ENCODE measurements at regions not wholly inside any gene's neighbourhood (a gene's known extent, or its start where the extent isn't known, plus 50 kb on each side); places are given as distances from the start of the nearest gene placed in this dataset.

DNA sequence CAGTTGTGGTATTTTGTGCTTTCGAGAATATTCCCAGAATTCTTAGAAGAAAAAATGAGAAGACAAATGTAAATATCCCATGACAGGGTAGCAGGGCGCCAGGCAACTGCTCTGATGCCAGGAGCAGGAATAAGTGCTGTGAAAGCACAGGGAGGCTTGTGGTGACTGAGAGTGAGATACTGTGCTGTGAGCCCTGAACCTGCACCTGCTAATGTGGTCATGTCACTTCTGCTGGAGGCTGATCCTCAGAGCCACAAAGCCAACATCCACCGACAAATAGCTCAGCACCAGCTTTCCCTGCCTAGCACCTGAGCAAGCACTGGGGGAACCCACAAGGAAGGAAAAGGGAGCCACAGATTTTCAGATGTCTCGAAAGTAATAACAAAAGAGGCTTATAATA, 368.6 kb upstream of the CDH4 start:
- FAIRE-seq = no peak

DNA sequence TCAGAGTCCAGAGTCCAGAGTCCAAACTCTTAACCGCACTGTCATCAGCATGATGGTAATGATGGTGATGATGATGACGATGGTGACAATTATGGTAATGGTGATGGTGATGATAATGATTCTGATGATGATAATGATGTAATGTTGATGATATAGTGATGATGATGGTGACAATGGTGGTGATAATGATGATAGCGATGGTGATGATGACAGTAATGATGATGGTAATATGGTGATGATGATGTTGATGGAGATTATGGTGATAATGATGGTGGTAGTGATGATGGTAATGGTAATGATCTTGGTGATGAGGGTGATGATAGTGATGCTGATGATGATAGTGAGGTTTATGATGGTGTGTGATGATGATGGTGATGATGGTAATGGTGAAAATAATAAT, 367.8 kb upstream of the CDH4 start:
- FAIRE-seq = no peak

DNA sequence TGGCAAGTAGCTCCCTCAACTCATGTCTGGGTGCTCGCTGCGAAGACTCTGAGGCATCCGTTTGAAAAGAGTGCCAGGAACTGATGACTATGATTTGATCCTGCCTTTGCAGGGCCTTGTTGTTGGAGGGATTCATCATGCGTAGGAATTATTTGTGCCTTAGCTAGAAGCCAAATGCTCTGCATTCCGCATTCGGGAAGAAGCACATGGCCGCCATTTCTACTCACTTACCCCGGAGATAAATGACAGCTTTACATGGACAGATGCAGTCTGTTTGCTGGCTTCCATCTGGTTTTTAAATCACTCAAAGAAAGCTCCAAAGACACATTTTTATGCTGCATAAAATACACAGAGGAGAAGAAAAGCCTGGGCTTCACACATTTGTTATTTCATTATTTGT, 363.3 kb upstream of the CDH4 start:
- no peak for FAIRE-seq

DNA sequence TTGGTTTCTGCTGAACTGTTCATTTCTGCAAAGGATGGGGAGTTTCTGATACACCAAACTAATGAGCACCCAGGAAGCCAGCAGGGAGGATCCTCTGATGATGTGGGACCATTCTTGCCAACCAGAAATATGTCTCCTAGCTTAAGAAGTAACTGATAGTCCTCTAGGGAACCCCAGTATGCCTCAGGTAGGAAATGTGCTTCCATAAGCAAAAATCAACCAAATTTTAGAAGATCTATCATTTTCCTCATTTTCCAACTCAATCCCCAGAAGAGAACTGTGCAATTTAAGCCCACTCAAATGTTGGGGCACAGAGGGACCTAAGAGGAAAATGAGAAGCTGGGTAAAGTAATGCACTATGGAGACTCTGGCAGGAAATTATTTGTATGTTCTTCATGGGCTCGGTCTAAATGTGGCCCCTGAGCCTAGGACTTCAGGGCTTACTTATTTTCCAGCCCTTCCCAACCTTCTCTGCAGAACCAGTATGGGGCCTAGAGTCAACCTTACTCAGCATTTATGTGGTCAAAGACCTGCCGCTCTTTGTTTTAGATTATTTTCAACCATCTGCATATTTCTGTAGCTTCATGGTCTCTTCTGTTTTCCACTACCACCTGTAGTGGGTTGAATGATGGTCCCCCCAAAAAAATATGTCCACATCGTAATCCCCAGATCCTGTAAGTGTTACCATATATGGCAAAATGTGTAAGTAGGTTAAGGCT, 359.8 kb upstream of the CDH4 start:
- FAIRE-seq = no peak

DNA sequence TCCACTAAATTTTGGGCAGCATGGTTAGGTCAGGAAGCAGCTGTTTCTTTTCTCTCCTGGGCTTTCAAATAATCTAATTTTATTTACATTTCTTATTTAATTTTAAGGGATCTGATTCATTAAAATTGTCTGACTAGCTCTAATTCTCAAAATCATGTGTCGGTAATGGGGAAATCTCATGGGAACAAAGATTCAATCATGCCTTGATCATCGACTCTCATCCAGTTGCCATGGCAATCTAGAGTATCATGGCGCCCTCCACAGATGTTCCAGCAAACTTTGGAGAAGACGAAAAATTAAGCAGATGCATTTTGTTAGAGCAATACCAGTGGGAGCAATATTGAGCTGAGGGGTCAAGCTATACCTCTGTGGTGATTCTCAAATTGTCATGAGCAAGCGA, 358.0 kb upstream of the CDH4 start:
- FAIRE-seq = no peak

DNA sequence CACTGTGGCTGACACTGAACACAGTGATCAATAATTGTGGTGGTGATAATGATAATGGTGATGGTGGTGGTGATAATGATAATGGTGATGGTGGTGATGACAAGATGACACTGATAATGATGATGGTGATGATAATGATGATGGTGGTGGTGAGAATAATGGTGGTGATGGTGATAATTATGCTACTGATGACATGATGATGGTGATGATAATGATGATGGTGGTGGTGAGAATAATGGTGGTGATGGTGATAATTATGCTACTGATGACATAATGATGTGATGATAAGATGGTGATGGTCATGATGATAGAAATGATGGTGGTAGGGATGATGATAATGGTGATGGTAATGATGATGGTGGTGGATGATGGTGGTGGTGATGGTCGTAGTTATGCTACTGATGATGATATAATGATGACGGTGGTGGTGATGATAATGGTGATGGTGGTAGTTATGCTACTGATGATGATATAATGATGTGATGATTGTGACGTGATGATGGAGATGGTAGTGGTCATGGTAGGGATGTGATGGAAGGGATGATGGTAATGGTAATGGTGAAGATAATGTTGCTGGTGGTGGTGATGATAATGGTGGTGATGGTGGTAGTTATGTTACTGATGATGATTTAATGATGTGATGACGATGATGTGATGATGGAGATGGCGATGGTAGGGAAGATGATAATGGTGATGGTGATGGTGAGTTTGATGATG, 356.5 kb upstream of the CDH4 start:
- FAIRE-seq = no peak

DNA sequence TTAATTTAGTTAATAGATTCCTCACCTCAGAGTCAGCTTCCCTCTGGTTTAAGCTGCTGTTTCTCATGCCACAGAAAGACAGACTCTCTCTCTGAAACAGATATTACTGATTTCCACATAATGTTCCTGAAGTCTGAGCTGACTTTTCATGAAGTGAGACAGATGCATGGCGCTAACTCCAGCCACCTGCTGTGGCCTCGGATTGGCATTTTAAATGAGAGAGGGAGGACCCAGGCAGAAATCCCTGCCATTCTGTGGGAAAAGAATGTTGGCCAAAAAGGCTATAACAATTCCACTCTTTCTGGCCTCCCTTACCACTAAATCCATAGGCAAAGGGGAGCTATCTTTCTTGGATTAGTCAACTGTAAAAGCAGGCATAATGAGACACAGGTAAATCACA, 354.1 kb upstream of the CDH4 start:
- FAIRE-seq = no peak

DNA sequence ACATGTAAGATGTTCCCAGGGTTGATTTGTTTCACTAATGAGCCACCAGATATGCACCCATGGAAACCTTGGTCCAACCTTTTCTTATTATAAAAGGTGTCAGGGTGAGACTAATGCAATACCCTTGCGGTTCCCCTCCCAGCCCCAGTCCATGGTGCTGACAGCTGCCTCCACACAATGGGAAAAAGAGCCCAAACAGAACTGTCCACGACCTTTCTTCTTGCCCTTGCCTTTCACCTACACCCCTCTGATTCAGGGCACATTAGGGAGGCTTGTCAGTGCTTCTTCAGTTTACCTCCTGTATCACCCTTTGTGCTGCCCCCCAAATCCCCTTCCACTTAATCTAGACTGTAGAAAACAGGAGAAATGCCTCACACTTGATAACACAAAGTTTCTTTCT, 352.7 kb upstream of the CDH4 start:
- FAIRE-seq = no peak

DNA sequence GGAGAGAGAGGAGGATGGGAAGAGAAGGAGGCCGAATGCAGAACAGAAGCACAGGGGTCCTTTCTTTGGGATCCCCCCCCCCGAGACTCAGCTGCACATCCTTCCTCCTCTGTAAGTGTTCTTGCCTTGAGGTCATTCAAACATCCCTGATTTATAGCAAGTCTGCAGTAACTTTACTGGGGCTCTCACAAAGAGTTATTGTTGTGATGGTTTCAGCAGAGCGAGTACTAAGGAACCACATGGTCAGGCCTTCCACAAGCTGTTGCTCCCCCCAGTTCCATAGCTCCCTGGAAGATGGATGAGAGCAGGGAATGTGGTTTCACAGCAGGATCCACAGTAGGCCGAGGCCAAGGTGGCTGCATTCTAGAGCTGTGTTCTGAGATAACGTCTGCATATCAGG, 351.4 kb upstream of the CDH4 start:
- FAIRE-seq = no peak

DNA sequence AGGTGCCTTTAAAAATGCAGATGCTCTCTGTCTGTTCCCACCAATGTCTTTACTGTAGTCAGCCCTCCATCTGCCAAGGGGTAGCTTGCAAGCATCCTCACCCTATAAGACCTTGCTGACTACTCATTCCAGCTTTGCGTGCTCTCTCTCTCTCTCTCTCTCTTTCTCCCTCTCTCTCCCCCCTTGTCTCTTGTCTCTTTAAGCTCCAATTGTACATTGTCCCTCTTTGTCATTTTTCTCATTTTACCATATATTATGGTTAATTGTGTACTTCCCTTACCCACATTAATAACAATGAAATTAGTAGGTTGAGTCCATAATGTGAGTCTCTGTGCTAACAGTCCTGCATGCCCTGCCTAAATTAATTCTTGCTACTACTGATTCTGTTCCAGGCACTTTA, 350.2 kb upstream of the CDH4 start:
- FAIRE-seq = no peak

DNA sequence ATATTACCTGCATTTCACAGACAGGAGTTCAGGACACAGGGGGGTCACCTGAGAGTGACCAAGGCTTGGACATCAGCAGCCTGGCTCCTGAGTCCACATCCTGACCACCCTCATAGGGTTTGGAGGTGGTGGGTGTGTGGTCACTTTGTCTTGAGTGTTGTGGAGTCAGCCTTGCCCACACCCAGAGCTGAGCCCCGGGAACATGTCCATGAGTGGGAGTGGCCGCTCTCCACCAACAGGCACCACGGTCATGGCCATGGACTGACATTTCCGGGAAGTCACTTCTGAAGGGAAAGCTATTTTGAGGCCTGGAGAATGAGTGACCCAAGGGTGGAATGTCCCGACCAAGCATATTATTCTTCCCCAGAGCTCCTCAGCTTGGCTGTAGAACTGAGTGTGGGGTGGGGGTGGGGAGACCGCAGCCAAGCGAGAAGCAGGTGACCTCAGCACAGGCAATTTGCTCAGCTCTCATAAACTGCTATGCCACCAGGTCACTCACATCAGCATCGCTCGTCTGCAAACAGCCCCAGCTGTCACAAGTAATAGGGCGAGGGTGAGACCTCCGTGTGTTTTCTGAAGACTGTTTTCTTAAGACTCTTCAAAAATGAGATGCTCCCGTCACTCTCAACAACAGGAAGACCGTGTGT, 348.6 kb upstream of the CDH4 start:
- FAIRE-seq = no peak

DNA sequence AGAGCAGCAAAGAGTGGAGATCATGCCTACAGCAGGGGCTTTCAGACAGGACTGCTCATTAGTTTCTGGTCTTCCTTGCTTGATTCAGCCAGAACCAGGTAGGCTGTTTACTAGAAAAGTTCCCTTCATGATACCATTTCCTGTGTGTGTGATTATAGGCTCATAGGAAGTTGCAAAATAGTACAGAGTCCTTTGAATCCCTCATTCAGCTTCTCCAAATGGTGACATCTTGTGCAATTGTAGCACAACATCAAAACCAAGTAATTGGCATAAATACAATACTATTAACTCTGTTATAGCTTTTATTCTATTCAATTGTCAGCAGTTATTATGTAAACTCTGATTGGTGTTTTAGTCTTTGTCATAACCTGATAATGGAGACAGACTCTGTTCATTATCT, 347.3 kb upstream of the CDH4 start:
- FAIRE-seq = no peak

DNA sequence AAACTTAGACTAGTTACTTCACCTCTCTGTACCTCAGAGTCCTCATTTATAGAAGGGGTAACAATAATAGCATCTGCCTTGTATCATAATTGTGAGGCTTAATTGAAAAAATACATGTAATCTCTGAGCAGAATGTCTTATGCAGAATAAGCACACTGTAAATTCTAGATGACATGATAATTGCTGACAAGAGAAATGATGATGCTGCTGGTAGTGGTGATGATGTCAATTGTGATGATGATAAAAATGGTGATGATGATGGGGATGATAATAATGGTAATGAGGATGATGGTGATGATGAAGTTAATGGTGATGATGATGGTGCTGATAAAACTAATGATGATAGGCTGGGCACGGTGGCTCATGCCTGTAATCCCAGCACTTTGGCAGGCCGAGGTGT, 346.1 kb upstream of the CDH4 start:
- FAIRE-seq = no peak

DNA sequence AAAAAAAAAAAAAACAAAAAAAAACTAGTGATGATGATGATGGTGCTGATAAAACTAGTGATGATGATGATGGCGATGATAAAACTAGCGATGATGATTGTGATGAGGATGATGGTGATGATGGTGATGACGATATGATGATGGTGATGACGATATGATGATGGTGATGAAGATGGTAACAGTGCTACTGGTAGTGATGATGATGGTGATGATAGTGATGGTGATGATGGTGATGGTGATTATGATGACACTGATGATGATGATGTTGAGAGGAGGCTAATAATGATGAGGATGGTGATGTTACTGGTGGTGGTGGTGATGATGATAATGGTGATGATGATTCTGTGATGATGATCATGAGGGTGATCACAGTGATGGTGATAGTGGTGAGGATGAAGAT, 345.5 kb upstream of the CDH4 start:
- no peak for FAIRE-seq

DNA sequence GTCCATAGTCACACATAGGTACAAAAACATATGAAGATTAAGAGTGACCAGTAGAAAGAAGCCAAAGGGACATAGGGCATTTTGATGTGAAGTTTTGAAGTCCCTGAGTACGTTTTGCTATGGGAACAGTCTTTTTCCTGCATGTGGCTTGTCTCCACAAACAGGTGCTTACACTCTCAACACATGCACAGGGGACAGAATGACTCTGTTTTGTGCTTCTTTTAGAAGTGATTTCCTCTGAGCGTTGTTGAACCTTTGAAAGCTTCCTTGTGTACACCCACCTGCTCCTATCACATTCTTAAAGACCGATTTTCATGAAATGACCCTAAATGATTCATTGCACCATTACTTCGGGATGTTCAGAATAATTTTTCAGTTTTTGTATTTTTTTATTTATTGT, 338.8 kb upstream of the CDH4 start:
- FAIRE-seq = no peak

DNA sequence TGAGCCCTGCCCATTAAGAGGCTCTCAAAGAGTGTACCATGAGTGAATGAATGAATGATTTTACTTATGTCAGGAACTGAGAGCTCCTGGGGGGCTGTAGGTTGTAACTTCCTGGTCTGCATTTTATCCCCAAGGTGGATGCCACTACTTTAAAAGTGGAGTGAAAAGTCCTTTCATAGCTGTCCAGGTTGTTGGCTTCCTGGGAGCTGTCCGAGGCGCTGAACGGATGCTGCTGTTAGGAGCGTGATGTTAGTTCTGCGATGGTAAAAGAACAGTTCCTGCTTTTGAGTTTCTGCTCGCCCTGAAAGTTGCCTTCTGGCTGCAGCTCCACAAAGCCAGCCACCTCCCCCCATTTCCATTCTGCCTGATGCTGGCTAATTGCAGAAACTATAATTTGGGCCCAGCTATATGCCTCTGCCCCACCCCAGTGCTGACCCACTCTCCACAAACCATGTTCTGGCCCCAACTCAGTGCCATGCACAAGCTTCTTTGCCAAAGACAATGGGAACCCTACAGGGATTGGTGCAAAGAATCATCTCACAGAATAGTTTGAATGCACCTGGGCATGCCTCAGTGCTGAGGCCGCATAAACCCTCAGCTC, 330.9 kb upstream of the CDH4 start:
- FAIRE-seq = no peak

DNA sequence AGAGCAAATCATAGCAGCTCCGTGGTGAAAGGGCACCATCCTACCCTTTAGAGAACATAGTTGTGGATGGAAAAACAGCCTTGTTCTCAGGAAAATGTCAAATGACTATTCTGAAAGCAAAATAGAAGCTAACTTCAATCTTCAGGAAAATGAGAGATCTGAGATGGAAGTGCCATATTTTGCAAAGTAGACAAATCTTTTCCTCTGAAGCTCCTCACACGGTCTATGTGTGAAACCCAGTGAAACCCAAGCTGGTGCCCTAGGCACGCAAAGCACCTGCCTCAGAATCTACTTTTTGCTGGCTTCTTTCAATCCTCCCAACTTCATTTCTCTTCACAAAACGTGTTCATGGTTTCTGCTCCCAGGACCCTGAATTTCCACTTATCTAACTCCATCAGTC, 325.2 kb upstream of the CDH4 start:
- FAIRE-seq = no peak

DNA sequence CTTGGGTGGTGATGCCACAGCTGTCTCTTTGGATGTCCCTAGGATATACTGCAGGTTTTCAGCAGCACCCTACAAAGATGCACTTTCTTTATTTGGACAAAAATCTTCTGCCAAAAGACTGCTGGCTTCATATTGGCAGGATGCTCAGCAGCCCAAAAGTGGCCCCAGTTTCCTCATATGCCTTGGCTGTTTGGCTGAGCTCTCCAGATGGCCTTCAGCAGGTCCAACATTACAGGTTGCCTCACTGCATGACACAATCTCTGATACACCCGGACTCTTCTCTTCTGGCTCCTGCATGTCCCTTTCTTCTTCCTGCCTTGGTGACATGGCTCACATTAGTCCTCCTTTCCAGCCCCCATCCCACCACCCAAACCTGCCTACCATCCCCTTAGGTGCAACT, 323.7 kb upstream of the CDH4 start:
- FAIRE-seq = no peak

DNA sequence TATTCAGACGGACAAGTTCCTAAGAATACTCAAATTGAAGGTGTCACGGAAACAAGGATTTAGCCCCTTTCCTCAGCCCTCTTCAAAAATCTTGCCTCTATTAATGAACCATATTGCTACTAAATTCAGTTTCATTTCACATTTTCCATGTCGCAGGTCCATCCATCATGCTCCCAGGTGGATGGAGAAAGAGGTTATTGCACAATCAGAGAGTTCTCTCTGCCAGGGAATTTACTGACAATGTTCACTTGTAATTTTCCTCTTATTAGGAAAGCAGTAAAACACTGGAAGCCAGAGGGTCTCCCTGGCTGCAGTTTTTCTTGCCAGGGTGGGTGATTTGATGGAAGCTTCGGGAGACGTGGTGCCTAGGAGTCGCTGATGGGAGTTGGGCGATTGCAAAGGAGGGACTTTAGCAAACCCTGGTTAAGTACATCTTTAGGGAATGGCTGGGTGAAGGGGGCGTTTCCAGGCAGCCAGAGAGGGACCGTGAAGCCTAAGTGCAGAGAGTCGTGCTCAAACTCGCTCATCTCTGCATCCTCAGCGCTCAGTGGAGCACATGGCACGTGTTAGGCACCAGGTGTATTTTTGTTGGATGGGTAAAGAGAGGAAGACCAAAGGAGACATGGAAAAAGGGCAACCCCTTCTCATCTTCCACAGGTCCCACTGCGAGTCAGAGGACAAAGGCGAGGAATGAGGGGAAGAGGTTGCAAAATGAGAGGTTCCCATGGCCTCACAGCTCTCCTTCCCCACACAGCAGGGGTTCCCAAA, 321.9 kb upstream of the CDH4 start:
- no peak for FAIRE-seq

DNA sequence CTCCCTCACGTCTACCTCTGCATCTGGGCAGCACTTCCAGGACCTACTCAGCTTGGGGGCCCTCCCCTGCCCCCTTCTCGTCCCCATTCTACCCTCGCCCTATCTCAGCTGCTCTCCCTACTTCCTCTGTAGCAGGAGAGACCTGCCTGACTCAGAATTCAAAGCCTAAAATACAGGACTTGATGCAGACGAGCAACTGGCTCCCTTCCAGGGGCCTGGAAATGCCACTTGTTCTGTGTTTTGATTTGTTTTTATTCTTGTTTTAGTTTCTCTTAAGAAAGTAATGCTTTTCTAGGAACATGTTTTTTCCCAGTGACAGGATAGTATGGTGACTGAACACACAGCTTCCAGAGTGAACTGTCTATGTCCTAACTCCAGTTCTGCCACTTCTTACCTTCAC, 320.4 kb upstream of the CDH4 start:
- FAIRE-seq = no peak

DNA sequence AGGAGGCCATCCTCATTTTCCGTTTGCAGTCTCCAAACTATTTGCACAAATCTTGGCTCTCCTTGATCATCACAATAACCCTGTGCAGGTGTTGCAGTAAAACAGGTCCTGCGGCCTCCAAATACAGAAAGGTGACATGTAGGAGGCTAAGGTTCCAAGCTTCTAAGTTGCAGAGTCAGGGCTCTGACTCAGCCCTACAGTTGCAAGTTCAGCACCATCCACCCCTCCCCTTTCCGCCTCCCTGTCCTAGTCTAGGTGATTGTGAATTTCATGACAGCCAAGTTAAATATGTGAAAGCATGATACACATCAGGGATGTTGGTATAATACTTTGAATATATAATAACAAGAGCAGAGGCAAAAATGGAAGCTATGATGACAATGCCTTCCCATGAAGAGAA, 317.3 kb upstream of the CDH4 start:
- FAIRE-seq = no peak

DNA sequence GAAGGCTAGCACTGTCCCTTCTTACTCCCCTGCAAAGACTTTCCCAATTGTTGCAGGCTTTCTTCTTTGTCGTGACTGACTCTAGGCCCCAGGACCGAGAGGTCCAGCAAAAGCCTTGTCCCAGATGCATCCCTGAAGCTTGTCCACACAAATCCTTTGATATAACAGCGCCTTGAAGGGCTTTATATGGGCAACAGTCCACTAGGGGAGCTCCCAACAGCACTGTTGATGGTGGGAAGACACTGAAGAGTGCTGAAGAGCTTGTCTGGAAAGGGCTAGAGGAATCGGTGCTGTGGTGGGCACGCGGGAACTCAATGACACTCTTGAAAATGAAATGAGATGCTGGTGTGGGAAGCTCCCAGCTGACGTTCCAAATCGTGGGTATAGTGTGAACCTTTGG, 316.1 kb upstream of the CDH4 start:
- no peak for FAIRE-seq

DNA sequence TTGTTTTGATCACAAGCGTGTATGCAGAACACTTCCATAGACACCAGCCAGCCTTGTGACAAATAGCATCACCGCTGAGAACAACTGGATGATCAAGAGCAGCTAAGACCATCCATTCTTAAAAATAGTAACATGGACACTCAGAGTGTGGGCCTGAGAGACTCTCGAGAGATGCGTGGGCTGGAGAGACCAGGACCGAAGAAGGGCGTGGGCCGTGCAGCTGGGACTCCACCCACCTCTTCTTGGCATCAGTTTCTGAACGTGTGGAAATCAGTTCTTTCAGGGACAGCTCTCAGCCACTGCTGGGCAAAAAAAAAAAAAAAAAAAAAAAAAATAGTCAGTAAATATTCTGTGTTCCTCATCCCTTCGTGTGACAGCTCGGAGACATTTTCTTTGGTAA, 314.5 kb upstream of the CDH4 start:
- FAIRE-seq = no peak

All from G401.6 (cell line).